HFFc6 (cell line): ENCODE measurements at regions not wholly inside any gene's neighbourhood (a gene's known extent, or its start where the extent isn't known, plus 50 kb on each side); places are given as distances from the start of the nearest gene placed in this dataset.

Experiments used
- DNase-seq: peaks from one replicate; pipeline ENCODE4 v3.0.0-alpha.2; 2018
- H3K27ac Mint-ChIP-seq: 2 replicates; pipeline ENCODE4 v1.8.0; 2020; ENCODE audit warnings: mild to moderate bottlenecking, mixed read lengths
- H3K27me3 Mint-ChIP-seq: 2 replicates; pipeline ENCODE4 v1.8.0; 2021; ENCODE audit warnings: mild to moderate bottlenecking, moderate library complexity, mixed read lengths; ENCODE audit not compliant: insufficient read depth
- H3K36me3 Mint-ChIP-seq: 2 replicates; pipeline ENCODE4 v1.8.0; 2021; ENCODE audit warnings: low read depth, mixed read lengths
- H3K4me1 Mint-ChIP-seq: 2 replicates; pipeline ENCODE4 v1.8.0; 2020; ENCODE audit warnings: low read depth, mixed read lengths
- H3K4me3 Mint-ChIP-seq: 2 replicates; pipeline ENCODE4 v1.8.0; 2020; ENCODE audit warnings: mild to moderate bottlenecking, moderate library complexity, mixed read lengths
- H3K9me3 Mint-ChIP-seq: 2 replicates; pipeline ENCODE4 v1.8.0; 2020; ENCODE audit warnings: mild to moderate bottlenecking, mixed read lengths
- CTCF ChIP-seq: fragments of 200-600 bp; sonication (generic); IDR thresholded peaks from 2 replicates; pipeline ENCODE4 v1.5.0; 2021; ENCODE audit warnings: antibody characterized with exemption, mild to moderate bottlenecking

- no peak overlapping the region for H3K4me3 Mint-ChIP-seq
- no peak for DNase-seq
These were observed 516.2 kb downstream of the HAPSTR1 start for GRCh38 chr16:9607515-9608230.

GRCh38 chr16:9610727-9611126 is 519.3 kb downstream of the HAPSTR1 start:
- Mint-ChIP-seq H3K27me3 (no peaks in the 10 kb centered on the region; the same call in 1 of the 2 replicates), H3K36me3 (no peaks in the 10 kb centered on the region), H3K4me1 (no peaks in the 10 kb centered on the region), H3K9me3 (peaks cover 22% of the 10 kb centered on the region), H3K4me3 (no peak overlapping the region), H3K27ac (no peak overlapping the region)
- DNase-seq, result no peak
- TF ChIP-seq CTCF, result no peak

More at GRCh38 chr16:9607515-9608230, 516.2 kb downstream of the HAPSTR1 start:
- TF ChIP-seq CTCF, result no peak
- Mint-ChIP-seq H3K27ac (no peak overlapping the region), H3K36me3 (no peaks in the 10 kb centered on the region), H3K27me3 (no peaks in the 10 kb centered on the region; the same call in 1 of the 2 replicates), H3K9me3 (peaks cover 28% of the 10 kb centered on the region), H3K4me1 (no peaks in the 10 kb centered on the region)

- Mint-ChIP-seq H3K27ac (no peak overlapping the region), H3K9me3 (peaks cover 30% of the 10 kb centered on the region), H3K36me3 (no peaks in the 10 kb centered on the region), H3K27me3 (no peaks in the 10 kb centered on the region; the same call in 1 of the 2 replicates), H3K4me1 (no peaks in the 10 kb centered on the region), H3K4me3 (no peak overlapping the region)
- no peak for TF ChIP-seq CTCF
- DNase-seq, result no peak
These were observed 520.8 kb downstream of the HAPSTR1 start for GRCh38 chr16:9612267-9612666.

GRCh38 chr16:9614389-9614788 is 522.9 kb downstream of the HAPSTR1 start:
- no peak for DNase-seq
- no peak for TF ChIP-seq CTCF
- Mint-ChIP-seq H3K9me3 (peaks cover 27% of the 10 kb centered on the region), H3K4me1 (no peaks in the 10 kb centered on the region), H3K27me3 (no peaks in the 10 kb centered on the region), H3K4me3 (no peak overlapping the region), H3K36me3 (no peaks in the 10 kb centered on the region; the same call in 1 of the 2 replicates), H3K27ac (no peak overlapping the region)

GRCh38 chr16:9622268-9622667 is 530.8 kb downstream of the HAPSTR1 start:
- H3K9me3 Mint-ChIP-seq, result peaks cover 58% of the 10 kb centered on the region
- no peaks in the 10 kb centered on the region for H3K4me1 Mint-ChIP-seq
- no peaks in the 10 kb centered on the region; the same call in 1 of the 2 replicates for H3K36me3 Mint-ChIP-seq
- H3K4me3 Mint-ChIP-seq, result no peak overlapping the region
- no peak for DNase-seq
- H3K27ac Mint-ChIP-seq, result no peak overlapping the region
- no peaks in the 10 kb centered on the region for H3K27me3 Mint-ChIP-seq
- TF ChIP-seq CTCF, result no peak
